HCT116 (cell line): ENCODE measurements at regions not wholly inside any gene's neighbourhood (a gene's known extent, or its start where the extent isn't known, plus 50 kb on each side); places are given as distances from the start of the nearest gene placed in this dataset.

Experiments
- ATAC-seq: fragments of 200-7000 bp; cut with Tn5 transposase; 2 replicates; pipeline ENCODE4 v1.9.1; 2020; ENCODE audit warnings: mild to moderate bottlenecking, moderate library complexity
- BruUV-seq: library from RNA; stranded (reverse); fragments of 400-500 nt; replicated peaks from 2 replicates; lab custom pipeline; 2021; lab: Mats Ljungman, UMichigan
- CTCF ChIA-PET: fragments of 300-600 bp; sonication (Branson Sonifier 250); formaldehyde crosslinking; loops from one replicate; lab custom pipeline; 2021; ENCODE audit warnings: antibody characterized with exemption; lab: Charles Lee
- POLR2A ChIA-PET: fragments of 300-600, 350-600 bp; sonication (Branson Sonifier 250); formaldehyde crosslinking; loops from one replicate; lab custom pipeline; 2021; ENCODE audit warnings: antibody characterized with exemption; lab: Charles Lee
- RAD21 ChIA-PET, 2 experiments: fragments of 300-600 bp; sonication (Branson Sonifier 250); formaldehyde crosslinking; loops; one replicate each; lab custom pipeline; 2023; ENCODE audit warnings: low total read pairs in 2 of 2; ENCODE audit not compliant: uncharacterized antibody in 2 of 2, unreplicated experiment in 2 of 2, low non-redundant PET in 1 of 2; lab: Charles Lee
- DNase-seq: peaks from one replicate; pipeline ENCODE4 v3.0.0-alpha.2; 2010; ENCODE audit warnings: low read depth, low spot score
- H2AFZ ChIP-seq: fragments of 200-600 bp; shearing (Covaris generic), sonication (generic); 2 replicates; pipeline ENCODE4 v1.6.1; 2017; ENCODE audit warnings: low read depth, mixed run types, mixed read lengths, antibody characterized with exemption, low read length; ENCODE audit not compliant: poor library complexity, severe bottlenecking
- H3K27ac ChIP-seq: 2 replicates; pipeline ENCODE4 v1.5.1; 2012; ENCODE audit warnings: low read depth, low read length
- H3K27me3 ChIP-seq: fragments of 200-600 bp; sonication (generic); 2 replicates; pipeline ENCODE4 v1.6.1; 2016; ENCODE audit warnings: mixed run types, low read length, mixed read lengths; ENCODE audit not compliant: insufficient read depth
- H3K36me3 ChIP-seq, 2 experiments: fragments of 200-500 bp in 1 of 2; fragments of 200-600 bp in 1 of 2; sonication (Bioruptor generic) in 1 of 2; sonication (generic) in 1 of 2; 2 replicates each; pipeline versions ENCODE4 v1.5.1 to v1.6.1; 2014 to 2016; ENCODE audit warnings: low read length in 2 of 2, inconsistent platforms in 1 of 2, mixed read lengths in 1 of 2, mixed run types in 1 of 2; ENCODE audit not compliant: insufficient read depth in 2 of 2, control insufficient read depth in 1 of 2
- H3K4me1 ChIP-seq, 2 experiments: fragments of 200-600 bp in 1 of 2; sonication (generic) in 1 of 2; 2 replicates each; pipeline versions ENCODE4 v1.5.1 to v1.6.1; 2012 to 2017; ENCODE audit warnings: low read length in 2 of 2, inconsistent platforms in 1 of 2, mild to moderate bottlenecking in 1 of 2, mixed read lengths in 1 of 2, mixed run types in 1 of 2, moderate library complexity in 1 of 2; ENCODE audit not compliant: insufficient read depth in 2 of 2, control insufficient read depth in 1 of 2
- H3K4me2 ChIP-seq: fragments of 200-600 bp; sonication (generic); 2 replicates; pipeline ENCODE4 v1.6.1; 2017; ENCODE audit warnings: mixed run types, low read length, mixed read lengths
- H3K4me3 ChIP-seq, 2 experiments: fragments of 200-600 bp in 1 of 2; sonication (generic) in 1 of 2; replicated peaks in 1 of 2; 2 replicates each; pipeline ENCODE4 v1.5.1; 2011 to 2016; ENCODE audit warnings: low read length in 2 of 2, control low read depth in 1 of 2, low read depth in 1 of 2, mild to moderate bottlenecking in 1 of 2, mixed read lengths in 1 of 2, mixed run types in 1 of 2
- H3K79me2 ChIP-seq: fragments of 200-600 bp; sonication (generic); 2 replicates; pipeline ENCODE4 v1.6.1; 2017; ENCODE audit warnings: mild to moderate bottlenecking, mixed run types, low read length, moderate library complexity, mixed read lengths; ENCODE audit not compliant: insufficient read depth
- H3K9ac ChIP-seq: fragments of 200-600 bp; sonication (generic); 2 replicates; pipeline ENCODE4 v1.6.1; 2016; ENCODE audit warnings: low read length, mixed read lengths
- H3K9me2 ChIP-seq: fragments of 200-600 bp; sonication (generic), shearing (Covaris generic); 2 replicates; pipeline ENCODE4 v1.6.1; 2017; ENCODE audit warnings: mixed run types, mild to moderate bottlenecking, moderate library complexity; ENCODE audit not compliant: insufficient read depth
- H3K9me3 ChIP-seq, 2 experiments: fragments of 200-500 bp in 1 of 2; fragments of 200-600 bp in 1 of 2; sonication (Bioruptor generic) in 1 of 2; sonication (generic) in 1 of 2; 2 replicates each; pipeline ENCODE4 v1.6.1; 2014 to 2017; ENCODE audit warnings: low read length in 2 of 2, mixed read lengths in 2 of 2, inconsistent platforms in 1 of 2, low read depth in 1 of 2, mild to moderate bottlenecking in 1 of 2, mixed run types in 1 of 2, moderate library complexity in 1 of 2; ENCODE audit not compliant: control insufficient read depth in 1 of 2, insufficient read depth in 1 of 2
- H4K20me1 ChIP-seq: fragments of 200-600 bp; sonication (generic), shearing (Covaris generic); 2 replicates; pipeline ENCODE4 v1.6.1; 2017; ENCODE audit warnings: mixed run types, mild to moderate bottlenecking, moderate library complexity; ENCODE audit not compliant: insufficient read depth
- CBX3 ChIP-seq: IDR thresholded peaks from 2 replicates; pipeline ENCODE4 v1.6.1; 2012; ENCODE audit warnings: low read depth
- CEBPB ChIP-seq: IDR thresholded peaks from 2 replicates; pipeline ENCODE4 v1.6.1; 2012; ENCODE audit warnings: low read depth
- EGR1 ChIP-seq: IDR thresholded peaks from 2 replicates; pipeline ENCODE4 v1.6.1; 2012; ENCODE audit warnings: low read depth
- ELF1 ChIP-seq: IDR thresholded peaks from 2 replicates; pipeline ENCODE4 v1.6.1; 2012; ENCODE audit warnings: low read depth, borderline replicate concordance
- FOSL1 ChIP-seq: IDR thresholded peaks from 2 replicates; pipeline ENCODE4 v1.6.1; 2012; ENCODE audit warnings: low read depth
- POLR2A ChIP-seq: IDR thresholded peaks from 2 replicates; pipeline ENCODE4 v1.7.0; 2011; ENCODE audit warnings: borderline replicate concordance; ENCODE audit not compliant: insufficient read depth, insufficient read length; ENCODE audit errors: extremely low read depth
- POLR2AphosphoS5 ChIP-seq: IDR thresholded peaks from 2 replicates; pipeline ENCODE4 v1.6.1; 2011; ENCODE audit warnings: mild to moderate bottlenecking, low read depth, low read length, moderate library complexity
- YY1 ChIP-seq: IDR thresholded peaks from 2 replicates; pipeline ENCODE4 v1.6.1; 2011; ENCODE audit warnings: low read length, low read depth, moderate library complexity, mild to moderate bottlenecking; ENCODE audit not compliant: insufficient replicate concordance; ENCODE audit errors: extremely low read depth
- ZFX ChIP-seq: fragments of 450-650 bp; IDR thresholded peaks from 2 replicates; pipeline ENCODE4 v1.6.1; 2017
- ZNF274 ChIP-seq: fragments of 200-500 bp; sonication (Bioruptor generic); IDR thresholded peaks from 2 replicates; pipeline ENCODE4 v1.6.1; 2014; ENCODE audit warnings: mild to moderate bottlenecking, low read depth, low read length, inconsistent platforms
- intact Hi-C: fragments of 100-400 bp; cut with micrococcal nuclease; formaldehyde crosslinking; loops from 2 replicates; pipeline ENCODE4 v1.10.0; 2022
- TF ChIP-seq, protein P1 (sequence below): IDR thresholded peaks from 2 replicates; pipeline ENCODE4 v1.6.1; 2011; ENCODE audit warnings: mild to moderate bottlenecking, low read length, moderate library complexity; ENCODE audit not compliant: insufficient replicate concordance; ENCODE audit errors: extremely low read depth
- TF ChIP-seq, protein P2 (sequence below): IDR thresholded peaks from 2 replicates; pipeline ENCODE4 v1.6.1; 2012
- TF ChIP-seq, protein P3 (sequence below), 3 experiments: fragments of 200-600 bp in 1 of 3; sonication (generic) in 1 of 3; IDR thresholded peaks in 2 of 3; conservative IDR thresholded peaks in 1 of 3; 2 replicates each; pipeline ENCODE4 v1.5.1; 2012 to 2017; ENCODE audit warnings: low read depth in 2 of 3, low read length in 2 of 3, antibody characterized with exemption in 1 of 3, borderline replicate concordance in 1 of 3, control low read depth in 1 of 3, mild to moderate bottlenecking in 1 of 3, mixed read lengths in 1 of 3, mixed run types in 1 of 3, moderate library complexity in 1 of 3; ENCODE audit not compliant: insufficient read depth in 1 of 3
- TF ChIP-seq, protein P4 (sequence below): IDR thresholded peaks from 2 replicates; pipeline ENCODE4 v1.6.1; 2012

DNA sequence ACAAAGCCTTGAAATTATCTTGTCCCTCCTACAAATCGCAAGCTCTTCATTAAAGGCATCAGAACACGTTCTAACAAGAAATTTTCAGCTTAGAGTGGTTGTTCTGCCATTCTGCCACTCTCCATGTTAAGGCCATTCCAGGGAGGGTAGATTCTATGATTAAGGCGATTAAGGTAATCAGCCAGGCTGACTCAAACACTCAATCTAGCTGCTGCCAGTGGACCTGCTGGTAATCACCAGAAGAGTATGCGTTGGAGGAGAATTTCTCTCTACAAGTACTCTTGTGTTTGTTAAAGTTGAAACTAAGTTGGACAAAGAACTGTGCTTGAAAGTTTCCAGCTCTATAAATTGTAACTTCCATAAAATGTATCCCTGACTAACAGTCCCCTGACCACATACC is 149.2 kb upstream of the COL1A2 start:
- no peak for DNase-seq
- RAD21 ChIA-PET, result no interaction called here

DNA sequence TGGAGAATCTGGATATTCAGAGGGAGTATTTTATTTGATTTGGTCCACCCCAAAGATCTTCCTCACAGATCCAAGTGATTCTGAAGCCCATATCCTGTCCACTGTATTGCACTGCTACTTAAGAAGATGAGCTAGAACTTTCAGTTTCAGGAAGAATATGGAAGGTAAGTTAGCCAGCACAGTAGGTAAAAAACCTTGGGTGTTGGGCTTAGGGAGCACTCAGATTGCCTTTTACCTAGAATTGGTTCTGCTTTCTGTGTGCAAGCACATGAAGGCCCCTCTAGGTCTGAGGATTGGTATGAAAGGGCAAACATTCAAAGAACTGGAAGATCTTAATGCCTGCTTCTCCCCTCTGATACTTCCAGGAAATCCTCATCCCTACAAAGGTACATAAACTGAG is 146.7 kb upstream of the COL1A2 start:
- Histone ChIP-seq H3K27me3 (no peaks in the 10 kb centered on the region), H3K9me3 (no peaks in the 10 kb centered on the region), H3K9me2 (no peaks in the 10 kb centered on the region), H3K9ac (no peak overlapping the region), H3K4me3 (no peak overlapping the region), H3K36me3 (no peaks in the 10 kb centered on the region), H3K4me1 (no peaks in the 10 kb centered on the region), H3K27ac (no peak overlapping the region), H3K79me2 (no peaks in the 10 kb centered on the region), H4K20me1 (no peaks in the 10 kb centered on the region; the same call in 1 of the 2 replicates), H3K4me2 (no peak overlapping the region), H2AFZ (no peak overlapping the region)
- intact Hi-C loops, result loop anchor here (10.0 kb wide), 1 partner anchor 443 kb away; no protein-coding TSS in a partner anchor
- DNase-seq (no peak), ATAC-seq (no peak)
- POLR2A ChIA-PET, result no interaction called here
- RAD21 ChIA-PET, result no interaction called here
- CTCF ChIA-PET, result no interaction called here
- no TSS peak for BruUV-seq
- no peak for TF ChIP-seq YY1
- TF ChIP-seq CBX3, result no peak
- TF ChIP-seq EGR1, result no peak
- TF ChIP-seq, protein P1, sequence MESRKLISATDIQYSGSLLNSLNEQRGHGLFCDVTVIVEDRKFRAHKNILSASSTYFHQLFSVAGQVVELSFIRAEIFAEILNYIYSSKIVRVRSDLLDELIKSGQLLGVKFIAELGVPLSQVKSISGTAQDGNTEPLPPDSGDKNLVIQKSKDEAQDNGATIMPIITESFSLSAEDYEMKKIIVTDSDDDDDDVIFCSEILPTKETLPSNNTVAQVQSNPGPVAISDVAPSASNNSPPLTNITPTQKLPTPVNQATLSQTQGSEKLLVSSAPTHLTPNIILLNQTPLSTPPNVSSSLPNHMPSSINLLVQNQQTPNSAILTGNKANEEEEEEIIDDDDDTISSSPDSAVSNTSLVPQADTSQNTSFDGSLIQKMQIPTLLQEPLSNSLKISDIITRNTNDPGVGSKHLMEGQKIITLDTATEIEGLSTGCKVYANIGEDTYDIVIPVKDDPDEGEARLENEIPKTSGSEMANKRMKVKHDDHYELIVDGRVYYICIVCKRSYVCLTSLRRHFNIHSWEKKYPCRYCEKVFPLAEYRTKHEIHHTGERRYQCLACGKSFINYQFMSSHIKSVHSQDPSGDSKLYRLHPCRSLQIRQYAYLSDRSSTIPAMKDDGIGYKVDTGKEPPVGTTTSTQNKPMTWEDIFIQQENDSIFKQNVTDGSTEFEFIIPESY, result no peak
- TF ChIP-seq, protein P2, sequence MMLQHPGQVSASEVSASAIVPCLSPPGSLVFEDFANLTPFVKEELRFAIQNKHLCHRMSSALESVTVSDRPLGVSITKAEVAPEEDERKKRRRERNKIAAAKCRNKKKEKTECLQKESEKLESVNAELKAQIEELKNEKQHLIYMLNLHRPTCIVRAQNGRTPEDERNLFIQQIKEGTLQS, result no peak
- no peak for TF ChIP-seq CEBPB
- TF ChIP-seq ZNF274, result no peak
- no peak for TF ChIP-seq ELF1
- TF ChIP-seq POLR2A, result no peak
- TF ChIP-seq FOSL1, result no peak
- TF ChIP-seq, protein P3, sequence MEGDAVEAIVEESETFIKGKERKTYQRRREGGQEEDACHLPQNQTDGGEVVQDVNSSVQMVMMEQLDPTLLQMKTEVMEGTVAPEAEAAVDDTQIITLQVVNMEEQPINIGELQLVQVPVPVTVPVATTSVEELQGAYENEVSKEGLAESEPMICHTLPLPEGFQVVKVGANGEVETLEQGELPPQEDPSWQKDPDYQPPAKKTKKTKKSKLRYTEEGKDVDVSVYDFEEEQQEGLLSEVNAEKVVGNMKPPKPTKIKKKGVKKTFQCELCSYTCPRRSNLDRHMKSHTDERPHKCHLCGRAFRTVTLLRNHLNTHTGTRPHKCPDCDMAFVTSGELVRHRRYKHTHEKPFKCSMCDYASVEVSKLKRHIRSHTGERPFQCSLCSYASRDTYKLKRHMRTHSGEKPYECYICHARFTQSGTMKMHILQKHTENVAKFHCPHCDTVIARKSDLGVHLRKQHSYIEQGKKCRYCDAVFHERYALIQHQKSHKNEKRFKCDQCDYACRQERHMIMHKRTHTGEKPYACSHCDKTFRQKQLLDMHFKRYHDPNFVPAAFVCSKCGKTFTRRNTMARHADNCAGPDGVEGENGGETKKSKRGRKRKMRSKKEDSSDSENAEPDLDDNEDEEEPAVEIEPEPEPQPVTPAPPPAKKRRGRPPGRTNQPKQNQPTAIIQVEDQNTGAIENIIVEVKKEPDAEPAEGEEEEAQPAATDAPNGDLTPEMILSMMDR (IDR thresholded peaks at IDR 0.05 in 2 of 3, conservative IDR thresholded peaks at IDR 0.05 in 1 of 3; ENCODE audit: borderline replicate concordance in 1 of 3, insufficient read depth in 1 of 3, low read depth in 2 of 3, low read length in 2 of 3), result no peak
- no peak for TF ChIP-seq ZFX
- TF ChIP-seq, protein P4, sequence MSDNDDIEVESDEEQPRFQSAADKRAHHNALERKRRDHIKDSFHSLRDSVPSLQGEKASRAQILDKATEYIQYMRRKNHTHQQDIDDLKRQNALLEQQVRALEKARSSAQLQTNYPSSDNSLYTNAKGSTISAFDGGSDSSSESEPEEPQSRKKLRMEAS, result no peak
- TF ChIP-seq POLR2AphosphoS5, result no peak

More for the DNA sequence above, 149.2 kb upstream of the COL1A2 start:
- no peak overlapping the region for H3K27ac ChIP-seq
- H3K9me3 ChIP-seq, result no peaks in the 10 kb centered on the region
- H3K79me2 ChIP-seq, result no peaks in the 10 kb centered on the region
- H3K9ac ChIP-seq, result no peak overlapping the region
- no peaks in the 10 kb centered on the region for H3K27me3 ChIP-seq
- BruUV-seq, result no TSS peak
- ATAC-seq, result no peak
- TF ChIP-seq ELF1 (no peak), CEBPB (no peak), POLR2A (no peak)
- TF ChIP-seq, all 23 proteins: peak for 0
- H3K4me3 ChIP-seq, result no peak overlapping the region
- no peak overlapping the region for H2AFZ ChIP-seq
- no peaks in the 10 kb centered on the region; the same call in 1 of the 2 replicates for H4K20me1 ChIP-seq
- CTCF ChIA-PET, result no interaction called here
- no peaks in the 10 kb centered on the region for H3K9me2 ChIP-seq
- H3K36me3 ChIP-seq, result no peaks in the 10 kb centered on the region
- H3K4me2 ChIP-seq, result no peak overlapping the region
- intact Hi-C loops, result loop anchor here (10.0 kb wide), 1 partner anchor 441 kb away; no protein-coding TSS in a partner anchor
- POLR2A ChIA-PET, result no interaction called here
- no peaks in the 10 kb centered on the region for H3K4me1 ChIP-seq
